Loucy (cell line): ENCODE measurements at regions not wholly inside any gene's neighbourhood (a gene's known extent, or its start where the extent isn't known, plus 50 kb on each side); places are given as distances from the start of the nearest gene placed in this dataset.

Experiments used
- CTCF ChIP-seq: fragments of 200-600 bp; sonication (generic); conservative IDR thresholded peaks from 2 replicates; pipeline ENCODE4 v1.5.1; 2014; ENCODE audit warnings: mild to moderate bottlenecking, antibody characterized with exemption, low read length
- EZH2phosphoT487 ChIP-seq: fragments of 200-600 bp; IDR thresholded peaks from 2 replicates; pipeline ENCODE4 v1.6.1; 2018; ENCODE audit warnings: antibody characterized with exemption, mild to moderate bottlenecking, moderate library complexity, borderline replicate concordance

GRCh38 chr1:91165033-91165654, 143.3 kb upstream of the ZNF644 start:
- TF ChIP-seq CTCF: peak; percentile 97
- no peak for TF ChIP-seq EZH2phosphoT487
